HL-60/S4 (cell line): ENCODE measurements at regions not wholly inside any gene's neighbourhood (a gene's known extent, or its start where the extent isn't known, plus 50 kb on each side); places are given as distances from the start of the nearest gene placed in this dataset.
"Not testable (repeated sequence)": the region's sequence is repeated elsewhere in the genome, so short reads cannot be mapped to it uniquely, and the experiment has no call there.

Experiments
- in situ Hi-C: fragments of 300-500 bp; cut with MboI; formaldehyde crosslinking; loops from 2 replicates; pipeline ENCODE4 v1.14.3; 2022; ENCODE audit warnings: low sequenced_read_pairs

DNA sequence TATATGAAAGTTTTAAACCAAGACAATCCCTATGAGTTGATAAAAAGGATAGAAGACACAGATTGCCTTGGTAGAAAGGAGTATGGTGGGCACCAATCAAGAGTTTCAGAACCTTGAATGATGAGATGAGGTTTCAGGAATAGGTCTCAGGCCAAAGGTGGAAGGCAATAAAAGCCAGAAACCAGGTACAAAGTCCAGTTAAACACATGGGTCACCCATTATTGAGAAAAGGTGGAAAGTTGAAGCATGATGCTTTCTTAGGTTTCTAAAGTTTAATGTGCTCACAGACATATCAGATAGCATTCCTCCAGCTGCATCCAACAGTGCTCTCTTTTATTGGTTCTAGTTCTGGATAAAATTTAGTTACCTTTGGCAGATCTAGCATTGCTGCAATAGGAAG lies 950.8 kb upstream of the SOX9 start:
- in situ Hi-C loops, result no loop called here

DNA sequence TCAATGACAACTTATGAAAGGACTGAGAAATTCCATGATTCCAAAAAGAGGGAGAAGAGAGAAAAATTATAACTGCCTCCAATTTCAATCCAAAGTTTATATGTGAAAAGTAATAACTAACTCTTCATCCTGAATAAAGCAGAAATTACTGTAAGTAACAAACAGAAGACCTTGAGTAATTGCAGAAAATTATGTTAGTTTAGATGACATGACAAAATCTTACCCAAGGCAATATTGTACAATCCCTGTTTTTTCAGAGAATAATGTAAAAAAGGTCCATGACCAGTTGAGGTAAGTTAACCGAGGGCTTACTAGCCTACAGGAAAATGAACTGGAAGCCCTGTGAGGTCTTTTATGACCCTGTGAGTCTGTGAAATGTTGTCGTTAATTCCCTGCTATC lies 949.5 kb upstream of the SOX9 start:
- in situ Hi-C loops, result no loop called here

DNA sequence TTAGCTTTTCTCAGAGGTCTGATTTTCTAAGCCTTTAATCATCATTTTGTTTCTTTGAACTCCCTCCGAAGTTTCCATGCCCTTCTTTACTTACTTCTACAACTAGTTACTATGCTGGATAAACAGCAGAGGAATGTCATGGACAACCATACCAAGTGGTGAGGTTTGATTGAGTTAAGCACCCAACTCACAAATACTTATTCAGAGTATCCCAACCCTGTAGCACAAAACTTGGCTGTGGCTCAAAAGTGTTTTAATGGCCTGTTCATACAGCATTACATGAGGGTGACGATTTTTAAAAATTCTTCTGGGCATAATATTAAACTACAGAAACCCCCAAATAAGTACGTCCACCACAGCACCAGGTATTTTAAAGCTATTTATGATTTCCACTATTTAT lies 946.8 kb upstream of the SOX9 start:
- in situ Hi-C loops, result no loop called here

DNA sequence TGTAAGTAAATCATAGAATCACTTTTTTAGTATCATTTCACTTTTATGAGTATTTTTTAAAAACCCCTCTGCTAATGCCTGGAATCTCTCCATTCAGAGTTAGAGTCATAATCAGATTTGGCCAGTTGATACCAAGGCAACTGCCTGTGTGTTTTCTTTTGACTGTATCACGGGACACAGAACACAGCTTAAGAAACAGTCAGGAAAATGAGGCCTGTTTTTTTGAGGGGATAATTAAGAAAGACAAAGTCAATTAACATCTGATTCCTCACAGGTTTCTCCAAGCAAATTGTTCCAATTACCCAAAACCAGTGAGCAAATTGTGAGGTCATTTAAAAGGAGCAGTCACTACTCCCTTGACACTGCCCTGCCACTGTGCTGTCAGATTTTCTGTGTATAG lies 944.5 kb upstream of the SOX9 start:
- in situ Hi-C loops, result no loop called here

DNA sequence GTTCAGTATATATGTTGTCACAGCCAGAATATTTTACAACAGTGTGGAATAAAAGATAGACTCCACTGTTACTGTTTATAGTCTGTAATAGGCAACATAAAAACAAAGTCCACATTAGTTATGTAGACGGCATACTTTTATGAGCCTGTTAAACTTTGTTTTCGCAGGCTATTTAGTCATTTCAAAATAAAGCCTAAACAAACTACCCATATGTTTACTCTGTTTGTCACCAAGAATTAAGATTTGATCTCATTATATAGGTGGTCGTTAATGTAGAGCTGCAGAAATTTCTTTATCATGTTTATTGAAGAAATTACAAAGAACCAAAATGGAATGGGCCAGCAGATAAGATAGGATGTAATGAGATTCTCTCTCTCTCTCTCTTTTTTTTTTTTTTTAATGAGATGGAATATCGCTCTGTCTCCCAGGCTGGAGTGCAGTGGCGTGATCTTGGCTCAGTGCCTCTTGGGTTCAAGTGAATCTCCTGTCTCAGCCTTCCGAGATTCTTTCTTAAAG lies 943.8 kb upstream of the SOX9 start:
- in situ Hi-C loops, result no loop called here

DNA sequence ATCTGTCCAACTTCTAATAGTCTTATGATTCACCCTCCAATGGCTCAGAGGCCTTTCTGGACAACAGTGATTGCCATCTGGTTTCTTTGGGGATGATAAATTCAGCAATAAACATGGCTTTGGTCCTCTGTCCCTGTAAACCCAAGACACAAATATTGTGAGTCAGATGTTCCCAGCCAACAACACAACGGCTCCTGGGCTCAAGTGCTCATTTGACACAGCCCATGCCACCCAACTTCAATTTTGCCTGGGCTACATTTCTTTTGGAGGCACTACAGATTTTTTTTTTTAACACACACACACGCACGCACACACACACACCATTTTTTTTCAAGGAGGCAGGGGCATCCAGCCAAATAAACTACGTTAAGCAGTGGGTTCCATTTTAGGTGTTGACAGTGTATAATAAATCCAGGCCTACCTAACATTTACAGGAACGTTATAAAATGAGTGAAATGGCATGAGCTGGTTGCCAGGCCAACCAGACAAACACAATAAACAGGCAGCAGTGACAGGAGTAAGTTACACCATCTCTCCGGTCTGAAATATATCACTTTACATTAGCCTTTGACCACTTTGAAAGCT lies 939.9 kb upstream of the SOX9 start:
- in situ Hi-C loops, result no loop called here

DNA sequence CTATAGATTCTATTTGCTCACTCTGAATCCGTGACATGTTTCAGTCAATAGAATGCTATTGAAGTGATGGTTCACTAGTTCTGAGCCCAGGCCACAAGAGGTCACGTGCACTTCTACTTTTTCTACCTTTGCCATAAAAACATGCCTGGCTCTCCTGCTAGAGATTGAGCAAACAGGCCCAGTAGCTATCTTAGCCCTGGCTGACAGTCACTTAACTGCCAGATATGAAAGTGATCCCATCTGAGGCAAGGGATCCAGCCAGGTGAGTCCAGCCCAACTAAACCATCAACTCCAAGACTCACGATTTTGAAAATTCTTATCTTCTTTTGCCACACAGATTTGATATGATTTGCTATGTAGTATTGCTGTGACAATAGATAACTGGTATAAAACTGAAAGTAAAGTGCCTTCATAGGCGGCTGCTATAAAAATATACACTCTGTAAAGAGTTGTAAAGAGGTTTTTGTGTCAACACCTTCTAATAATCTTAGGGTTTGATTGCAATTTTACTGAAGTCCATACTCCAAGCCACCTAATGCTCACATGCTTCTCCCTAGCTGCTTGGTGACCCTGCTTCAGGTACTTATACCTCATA lies 937.7 kb upstream of the SOX9 start:
- in situ Hi-C loops, result no loop called here

DNA sequence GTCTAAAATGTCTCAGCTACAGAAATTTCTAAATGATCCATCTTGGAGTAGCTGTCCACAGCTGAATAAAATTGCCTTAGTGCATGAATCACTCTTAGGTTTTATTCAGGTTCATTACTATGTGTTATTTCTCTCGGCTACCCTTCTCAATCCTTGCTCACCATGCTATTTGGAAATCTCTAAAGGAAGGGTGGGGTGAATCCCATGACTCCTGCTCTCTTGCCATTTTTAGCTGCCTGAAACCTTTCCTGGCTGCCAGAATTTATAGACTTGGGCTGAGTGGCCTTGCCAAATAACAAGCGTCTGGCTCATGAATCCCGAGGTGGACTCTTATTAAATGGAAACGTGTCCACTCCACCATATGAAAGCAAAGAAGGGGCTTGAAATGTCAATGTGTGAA lies 936.1 kb upstream of the SOX9 start:
- in situ Hi-C loops, result no loop called here

DNA sequence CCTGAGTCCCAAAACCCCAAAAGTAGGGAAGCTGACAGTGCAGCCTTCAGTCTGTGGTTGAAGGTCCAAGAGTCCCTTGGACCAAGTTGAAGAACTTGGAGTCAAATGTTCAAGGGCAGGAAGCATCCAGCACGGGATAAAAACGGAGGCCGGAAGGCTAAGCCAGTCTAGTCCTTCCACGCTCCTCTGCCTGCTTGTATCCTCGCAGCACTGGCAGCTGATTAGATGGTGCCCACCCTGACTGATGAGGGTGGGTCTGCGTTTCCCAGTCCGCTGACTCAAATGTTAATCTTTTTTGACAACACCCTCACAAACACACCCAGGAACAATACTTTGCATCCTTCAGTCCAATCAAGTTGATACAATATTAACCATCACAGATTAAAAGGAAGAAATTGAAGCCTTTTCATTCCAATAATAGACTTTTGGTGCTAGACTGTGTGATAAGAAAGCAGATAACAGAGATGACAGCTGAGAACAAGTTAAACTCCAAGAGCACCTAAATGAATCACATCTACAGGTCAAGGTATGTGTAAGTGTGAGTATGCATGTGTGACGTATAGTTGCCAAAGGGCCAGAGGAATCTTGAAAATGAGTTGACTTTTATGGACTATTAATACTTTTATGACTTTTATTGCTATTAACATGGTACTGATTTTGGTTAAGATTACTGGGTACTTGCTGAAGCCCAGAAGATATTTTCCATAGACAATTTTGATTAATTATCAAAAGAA lies 933.5 kb upstream of the SOX9 start:
- in situ Hi-C loops, result no loop called here

DNA sequence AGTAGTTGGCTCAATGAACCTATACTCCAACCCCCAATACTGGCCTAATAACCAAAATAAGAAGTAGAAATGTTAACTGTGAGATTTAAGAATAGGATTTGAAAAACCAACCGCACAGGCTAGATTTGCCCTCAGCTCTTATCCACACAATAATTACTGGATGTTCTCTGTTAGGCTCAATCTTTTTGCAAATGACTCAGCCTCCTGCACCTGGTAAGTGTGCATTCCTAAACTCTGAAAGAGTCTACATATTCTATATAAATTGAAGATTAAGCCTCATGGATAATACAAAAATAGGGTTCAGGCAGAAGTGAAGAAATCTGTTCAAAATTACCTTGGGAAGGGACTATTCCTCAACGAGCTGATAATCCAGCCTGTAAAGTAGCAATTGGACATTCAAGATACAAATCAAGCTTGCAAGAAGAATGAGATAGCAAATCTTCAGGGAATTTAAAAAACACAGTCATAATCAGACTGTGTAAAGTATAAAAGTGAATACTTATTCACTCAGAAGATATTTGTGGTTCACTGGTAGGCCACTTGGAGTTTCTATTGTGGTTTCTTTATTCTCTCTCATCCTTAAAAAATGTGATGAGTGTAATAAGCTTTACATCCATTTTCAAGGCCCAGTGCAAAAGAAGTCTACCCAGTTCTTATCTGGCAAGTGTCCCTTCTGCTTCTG lies 931.9 kb upstream of the SOX9 start:
- in situ Hi-C loops, result no loop called here

DNA sequence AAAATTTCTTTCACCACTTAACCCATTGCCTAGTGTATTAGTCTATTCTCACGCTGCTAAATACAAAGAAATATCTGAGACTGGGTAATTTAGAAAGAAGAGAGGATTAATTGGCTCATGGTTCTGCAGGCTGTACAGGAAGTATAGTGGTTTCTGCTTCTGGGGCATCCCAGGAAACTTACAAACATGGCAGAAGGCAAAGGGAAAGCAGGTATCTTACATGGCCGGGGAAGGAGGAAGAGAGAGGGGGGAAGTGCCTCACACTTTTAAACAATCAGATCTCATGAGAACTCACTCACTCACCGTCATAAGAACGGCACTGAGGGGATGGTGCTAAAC lies 931.4 kb upstream of the SOX9 start:
- in situ Hi-C loops, result no loop called here

DNA sequence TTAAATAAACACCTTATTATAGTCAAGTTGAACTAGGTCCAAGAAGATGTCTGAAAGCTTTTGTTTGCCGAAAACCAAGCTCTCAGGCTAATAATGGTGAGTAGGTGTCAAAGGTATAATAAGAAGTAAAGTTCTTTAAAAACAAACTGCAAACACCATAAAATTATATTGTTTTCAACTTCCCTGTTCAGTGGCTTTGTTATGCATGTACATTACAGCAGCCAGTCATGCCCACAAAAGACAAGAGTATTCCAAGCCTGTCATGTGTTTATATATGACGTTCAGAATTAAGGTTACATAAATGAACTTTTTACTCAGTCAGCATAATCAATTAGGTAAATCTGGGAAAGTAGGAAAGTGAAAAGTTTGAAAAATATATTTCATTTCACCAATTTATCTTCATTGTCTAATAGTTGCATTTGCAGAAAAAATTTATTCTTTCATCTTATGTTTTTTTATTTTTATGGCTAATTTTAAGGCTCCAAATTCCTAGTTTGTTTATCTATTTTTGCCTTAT lies 928.7 kb upstream of the SOX9 start:
- in situ Hi-C loops, result no loop called here

DNA sequence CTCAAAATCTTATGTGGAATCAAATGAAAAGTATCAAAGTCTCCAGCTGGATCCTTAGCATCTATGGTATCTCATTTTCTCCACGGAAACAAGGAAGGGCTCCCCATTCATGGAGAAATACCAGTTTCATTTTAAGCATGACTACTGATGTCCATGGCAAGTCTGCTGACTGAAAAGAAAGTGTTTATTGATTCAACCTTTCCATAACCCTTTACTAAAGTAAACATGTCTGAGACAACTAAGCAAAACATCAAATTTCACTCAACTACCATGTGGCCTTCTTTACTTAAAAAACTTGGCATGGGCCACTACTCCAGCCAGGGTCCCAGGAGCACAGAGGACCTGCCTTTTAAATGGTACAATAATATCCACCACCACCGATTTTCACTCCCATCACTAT lies 928.0 kb upstream of the SOX9 start:
- in situ Hi-C loops, result no loop called here

DNA sequence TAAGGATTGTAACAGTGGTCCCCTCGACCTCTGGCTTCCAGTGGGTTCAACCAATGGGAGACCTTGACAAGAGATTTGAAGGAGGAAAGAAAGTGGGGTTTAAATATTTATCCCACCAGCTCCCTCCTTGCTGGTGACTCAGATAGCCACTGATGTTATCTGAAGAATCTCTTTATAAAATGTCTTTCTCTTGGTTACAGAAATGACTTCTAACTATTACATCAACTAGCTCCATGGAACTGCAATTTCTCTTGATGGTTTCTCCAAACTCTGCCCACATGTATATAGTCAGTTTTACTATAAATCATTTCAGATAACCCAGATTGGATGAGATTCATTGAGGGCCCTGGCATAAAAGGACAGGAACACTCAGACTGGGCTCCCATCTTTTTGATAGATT lies 920.2 kb upstream of the SOX9 start:
- in situ Hi-C loops, result no loop called here

DNA sequence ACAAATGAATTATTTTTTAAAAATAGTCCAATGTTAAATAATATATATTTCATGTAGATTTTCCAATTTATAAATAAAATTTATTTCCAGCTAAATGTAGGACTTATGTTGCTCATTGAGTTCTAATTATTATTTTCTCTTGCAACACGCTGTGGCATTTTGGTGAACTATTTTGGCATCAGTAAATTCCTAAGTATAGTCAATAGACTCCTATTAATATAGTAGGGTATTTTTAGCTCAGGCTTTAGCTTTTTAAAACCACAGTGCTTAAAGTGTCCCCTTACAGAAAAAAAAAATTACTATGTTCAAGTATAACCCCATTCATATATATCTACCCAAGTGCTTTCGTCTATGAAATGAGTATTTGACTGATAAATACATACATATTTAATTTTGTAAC lies 919.2 kb upstream of the SOX9 start:
- in situ Hi-C loops, result no loop called here

DNA sequence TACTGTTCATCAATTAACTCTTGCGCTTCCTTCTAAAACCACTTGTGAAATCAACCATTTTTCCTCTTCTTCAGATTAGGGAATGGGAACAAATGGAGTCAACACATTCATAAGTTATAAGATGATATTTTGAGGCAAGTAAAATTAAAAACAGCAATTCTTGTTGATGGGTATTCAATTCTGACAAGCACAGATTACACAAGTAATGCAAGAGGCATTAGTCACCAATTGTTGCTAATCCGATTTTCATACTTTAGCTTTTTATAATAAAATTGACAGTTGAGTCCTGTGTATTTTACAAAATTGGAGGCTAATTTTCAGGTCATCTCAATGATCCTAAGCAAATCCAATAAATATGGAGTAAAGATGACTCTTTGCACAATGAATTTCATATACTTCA lies 918.4 kb upstream of the SOX9 start:
- in situ Hi-C loops, result no loop called here

DNA sequence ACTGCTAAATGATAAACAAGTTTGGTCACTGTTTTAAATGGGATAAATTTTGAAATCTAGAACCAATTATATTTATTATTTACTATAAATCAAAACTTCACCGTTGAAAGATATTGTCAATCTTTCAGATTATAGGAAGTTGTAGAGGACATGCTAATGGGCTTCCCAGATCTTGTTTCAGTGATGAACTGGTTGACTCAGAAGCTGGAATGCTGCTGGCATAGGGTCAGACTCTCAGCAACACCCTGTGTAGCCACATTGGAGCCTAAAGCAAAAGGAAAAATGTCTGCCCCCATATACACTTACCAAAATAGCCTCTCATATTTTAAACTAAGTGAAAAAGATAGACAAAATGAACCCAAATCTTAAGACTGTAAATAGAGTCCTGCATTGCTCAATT lies 916.9 kb upstream of the SOX9 start:
- in situ Hi-C loops, result no loop called here

DNA sequence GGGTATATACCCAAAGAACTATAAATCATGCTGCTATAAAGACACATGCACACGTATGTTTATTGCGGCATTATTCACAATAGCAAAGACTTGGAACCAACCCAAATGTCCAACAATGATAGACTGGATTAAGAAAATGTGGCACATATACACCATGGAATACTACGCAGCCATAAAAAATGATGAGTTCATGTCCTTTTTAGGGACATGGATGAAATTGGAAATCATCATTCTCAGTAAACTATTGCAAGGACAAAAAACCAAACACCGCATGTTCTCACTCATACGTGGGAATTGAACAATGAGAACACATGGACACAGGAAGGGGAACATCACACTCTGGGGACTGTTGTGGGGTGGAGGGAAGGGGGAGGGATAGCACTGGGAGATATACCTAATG lies 914.9 kb upstream of the SOX9 start:
- in situ Hi-C loops, result not testable (repeated sequence)

DNA sequence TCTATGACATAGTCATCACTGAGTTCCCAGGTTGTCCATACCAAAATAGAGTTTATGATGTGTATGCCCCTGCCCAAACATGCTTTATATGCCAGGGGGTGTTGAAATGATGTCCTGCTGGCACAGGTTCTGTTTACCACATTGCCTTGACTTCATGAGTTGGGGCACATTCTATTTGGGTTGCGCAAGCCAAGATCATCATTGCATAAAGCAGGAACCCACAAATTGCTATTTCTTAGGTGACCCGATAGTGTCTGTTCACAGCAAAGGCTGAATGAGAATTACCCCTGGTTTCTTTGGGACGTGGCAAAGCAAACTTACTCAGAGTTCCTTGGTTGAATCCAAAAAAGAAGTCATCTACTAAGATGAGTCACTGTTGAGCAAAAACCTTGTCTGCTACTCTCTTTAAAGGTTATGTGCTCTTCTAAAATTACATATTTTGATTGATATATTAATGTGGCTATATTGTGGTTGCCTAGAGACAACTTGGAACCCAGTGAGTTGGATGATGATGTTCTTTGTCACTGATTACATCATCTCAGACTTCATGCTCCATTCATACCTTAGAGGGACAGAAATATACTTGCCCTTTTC lies 912.6 kb upstream of the SOX9 start:
- in situ Hi-C loops, result no loop called here

DNA sequence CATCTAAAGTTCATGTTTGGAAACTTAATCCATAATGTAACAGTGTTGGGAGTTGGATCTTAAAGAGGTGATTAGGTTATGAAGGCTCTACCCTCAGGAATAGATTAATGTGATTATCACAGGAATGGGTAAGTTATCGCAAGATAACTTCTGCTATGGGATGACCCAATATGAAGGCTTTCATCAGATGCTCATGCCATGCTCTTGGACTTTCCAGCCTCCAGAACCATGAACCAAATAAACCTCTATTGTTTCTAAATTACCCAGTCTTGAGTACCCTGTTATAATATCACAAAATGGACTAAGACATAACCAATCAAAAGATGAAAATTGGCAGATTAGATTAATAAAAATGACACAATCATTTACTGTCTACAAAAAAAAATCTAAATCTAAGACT lies 906.9 kb upstream of the SOX9 start:
- in situ Hi-C loops, result no loop called here

DNA sequence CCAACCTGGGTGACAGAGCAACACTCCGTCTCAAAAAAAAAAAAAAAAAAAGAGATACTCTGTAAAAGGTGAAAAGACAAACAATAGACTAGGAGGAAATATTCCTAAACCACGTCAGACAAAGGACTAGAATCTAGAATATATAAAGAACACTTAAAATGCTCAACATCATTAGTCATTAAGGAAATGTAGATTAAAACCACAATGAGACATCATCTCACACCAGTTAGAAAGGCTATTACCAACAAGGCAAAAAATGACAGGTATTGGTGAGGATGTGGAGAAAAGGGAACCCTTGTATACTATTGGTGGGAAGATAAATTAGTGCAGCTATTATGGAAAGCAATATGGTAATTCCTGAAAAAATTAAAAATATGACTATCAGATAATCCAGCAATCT lies 903.1 kb upstream of the SOX9 start:
- in situ Hi-C loops, result no loop called here
